ACC112 (cell line): ENCODE measurements at regions not wholly inside any gene's neighbourhood (a gene's known extent, or its start where the extent isn't known, plus 50 kb on each side); places are given as distances from the start of the nearest gene placed in this dataset.
A peak's percentile ranks its signal among the peaks of the same experiment; 100 is the strongest.

Experiments used
- H2AFZ ChIP-seq: fragments of 200-600 bp; sonication (generic); one replicate; pipeline ENCODE4 v1.6.0; 2017; ENCODE audit warnings: antibody characterized with exemption, low read length; ENCODE audit not compliant: unreplicated experiment
- H3K27ac ChIP-seq: fragments of 200-600 bp; sonication (generic); 2 replicates; pipeline ENCODE4 v1.5.1; 2014; ENCODE audit warnings: low read depth, mild to moderate bottlenecking, antibody characterized with exemption, low read length, moderate library complexity
- H3K27me3 ChIP-seq: fragments of 200-600 bp; sonication (generic); 2 replicates; pipeline ENCODE4 v1.6.1; 2014; ENCODE audit warnings: mild to moderate bottlenecking, antibody characterized with exemption, low read length, moderate library complexity, mixed read lengths; ENCODE audit not compliant: insufficient read depth
- H3K36me3 ChIP-seq: fragments of 200-600 bp; sonication (generic); 2 replicates; pipeline ENCODE4 v1.6.1; 2016; ENCODE audit warnings: mild to moderate bottlenecking, antibody characterized with exemption, low read length, moderate library complexity, mixed read lengths; ENCODE audit not compliant: insufficient read depth
- H3K4me1 ChIP-seq: fragments of 200-600 bp; sonication (generic); one replicate; pipeline ENCODE4 v1.6.1; 2016; ENCODE audit warnings: low read length, mixed read lengths; ENCODE audit not compliant: insufficient read depth, unreplicated experiment, control insufficient read depth
- H3K4me3 ChIP-seq: fragments of 200-600 bp; sonication (generic); 2 replicates; pipeline ENCODE4 v1.5.1; 2014; ENCODE audit warnings: mild to moderate bottlenecking, low read depth, low read length
- H3K79me2 ChIP-seq: fragments of 200-600 bp; sonication (generic); one replicate; pipeline ENCODE4 v1.6.0; 2016; ENCODE audit warnings: low read length; ENCODE audit not compliant: control insufficient read depth, unreplicated experiment, insufficient read depth

GRCh38 chr5:68658810-68659372, 434.9 kb upstream of the SLC30A5 start:
- Histone ChIP-seq H3K36me3 (no peaks in the 10 kb centered on the region; the same call in 1 of the 2 replicates), H3K27ac (no peak overlapping the region), H3K27me3 (no peaks in the 10 kb centered on the region), H3K79me2 (no peaks in the 10 kb centered on the region), H3K4me3 (no peak overlapping the region), H3K4me1 (peaks cover 16% of the 10 kb centered on the region), H2AFZ (peak overlapping the region; percentile 1)

- Histone ChIP-seq H3K4me1 (peaks cover 16% of the 10 kb centered on the region), H3K4me3 (no peak overlapping the region), H3K27ac (peak overlapping the region; percentile 15), H3K79me2 (no peaks in the 10 kb centered on the region), H2AFZ (peak overlapping the region; percentile 65), H3K36me3 (no peaks in the 10 kb centered on the region; the same call in 1 of the 2 replicates), H3K27me3 (no peaks in the 10 kb centered on the region)
Measured at GRCh38 chr5:68659881-68660280, 433.9 kb upstream of the SLC30A5 start.

GRCh38 chr5:68661237-68661636, 432.6 kb upstream of the SLC30A5 start:
- Histone ChIP-seq H3K27me3 (no peaks in the 10 kb centered on the region), H2AFZ (no peak overlapping the region)

DNA sequence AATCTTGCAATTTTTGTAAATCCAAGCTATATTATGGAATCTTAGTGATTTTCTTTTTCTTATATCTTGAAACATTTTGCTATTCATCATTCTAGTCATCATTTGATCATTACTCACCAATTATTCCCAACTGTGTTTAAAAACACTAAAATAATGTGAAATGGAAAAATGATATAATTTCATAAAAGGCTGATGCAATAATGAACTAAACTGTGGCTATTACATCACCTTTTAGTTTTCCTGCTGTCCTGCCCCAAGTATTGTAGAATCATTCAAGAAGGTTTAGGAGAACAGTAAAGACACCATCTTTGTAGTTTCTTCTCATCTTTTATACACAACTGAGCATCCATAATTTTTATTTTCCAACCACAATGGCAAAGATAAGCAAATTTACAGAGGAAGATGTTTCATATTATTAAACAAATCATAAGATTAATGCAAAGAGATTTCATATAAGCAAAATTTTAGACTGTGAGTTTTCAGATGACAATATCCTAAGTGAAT, 431.0 kb upstream of the SLC30A5 start:
- no peak overlapping the region for H3K4me3 ChIP-seq
- H3K36me3 ChIP-seq: no peaks in the 10 kb centered on the region; the same call in 1 of the 2 replicates
- H3K79me2 ChIP-seq: no peaks in the 10 kb centered on the region
- H2AFZ ChIP-seq: no peak overlapping the region
- peaks cover 10% of the 10 kb centered on the region for H3K4me1 ChIP-seq
- H3K27ac ChIP-seq: no peak overlapping the region
- H3K27me3 ChIP-seq: no peaks in the 10 kb centered on the region

More at GRCh38 chr5:68661237-68661636, 432.6 kb upstream of the SLC30A5 start:
- Histone ChIP-seq H3K79me2 (no peaks in the 10 kb centered on the region), H3K4me1 (peaks cover 12% of the 10 kb centered on the region), H3K27ac (no peak overlapping the region), H3K36me3 (no peaks in the 10 kb centered on the region; the same call in 1 of the 2 replicates), H3K4me3 (no peak overlapping the region)

DNA sequence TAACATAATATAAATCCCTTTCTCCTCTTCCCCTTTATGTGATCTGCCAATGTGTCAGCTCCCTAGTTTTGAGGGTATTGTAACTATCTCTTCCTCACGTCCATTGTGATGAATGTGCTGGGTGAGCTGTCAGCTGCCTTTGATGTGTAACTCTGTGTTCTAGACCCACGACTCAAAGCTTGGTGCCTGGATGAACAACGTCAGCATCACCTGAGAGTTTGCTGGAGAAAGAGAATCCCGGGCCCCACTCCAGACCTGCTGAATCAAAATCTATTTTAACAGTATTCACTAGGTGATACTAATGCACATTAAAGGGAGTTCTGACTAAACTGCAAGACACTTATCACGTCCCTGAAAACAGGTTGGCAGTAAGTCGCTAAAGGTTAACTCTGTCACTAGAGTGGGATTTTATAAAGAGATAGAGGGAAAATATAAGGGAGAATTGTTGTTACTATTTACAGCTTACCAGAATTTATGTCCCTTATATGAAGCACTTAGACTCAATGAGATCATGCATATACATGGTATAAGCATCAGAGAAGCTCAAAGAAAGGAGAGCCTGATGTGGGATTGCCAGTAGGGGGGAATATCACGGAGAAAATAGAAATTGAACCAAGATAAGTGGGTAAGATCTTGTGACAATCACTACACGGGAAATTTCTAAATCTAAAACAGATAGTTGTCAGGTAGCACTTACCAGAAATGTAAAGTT, 423.8 kb upstream of the SLC30A5 start:
- H3K79me2 ChIP-seq: no peaks in the 10 kb centered on the region
- H2AFZ ChIP-seq: no peak overlapping the region
- H3K36me3 ChIP-seq: no peaks in the 10 kb centered on the region
- no peaks in the 10 kb centered on the region for H3K27me3 ChIP-seq
- H3K27ac ChIP-seq: no peak overlapping the region
- no peaks in the 10 kb centered on the region for H3K4me1 ChIP-seq
- H3K4me3 ChIP-seq: no peak overlapping the region

- Histone ChIP-seq H3K27ac (no peak overlapping the region), H3K27me3 (peaks cover under 1% of the 10 kb centered on the region; the same call in 1 of the 2 replicates), H3K4me3 (no peak overlapping the region), H2AFZ (no peak overlapping the region), H3K36me3 (no peaks in the 10 kb centered on the region), H3K4me1 (no peaks in the 10 kb centered on the region), H3K79me2 (no peaks in the 10 kb centered on the region)
Measured at GRCh38 chr5:68673106-68673822, 420.6 kb upstream of the SLC30A5 start.

GRCh38 chr5:68673823-68674180, 420.0 kb upstream of the SLC30A5 start:
- Histone ChIP-seq H3K27me3 (peaks cover 3% of the 10 kb centered on the region; the same call in 1 of the 2 replicates), H3K79me2 (no peaks in the 10 kb centered on the region), H3K4me3 (no peak overlapping the region), H2AFZ (no peak overlapping the region), H3K36me3 (no peaks in the 10 kb centered on the region), H3K27ac (no peak overlapping the region), H3K4me1 (no peaks in the 10 kb centered on the region)

DNA sequence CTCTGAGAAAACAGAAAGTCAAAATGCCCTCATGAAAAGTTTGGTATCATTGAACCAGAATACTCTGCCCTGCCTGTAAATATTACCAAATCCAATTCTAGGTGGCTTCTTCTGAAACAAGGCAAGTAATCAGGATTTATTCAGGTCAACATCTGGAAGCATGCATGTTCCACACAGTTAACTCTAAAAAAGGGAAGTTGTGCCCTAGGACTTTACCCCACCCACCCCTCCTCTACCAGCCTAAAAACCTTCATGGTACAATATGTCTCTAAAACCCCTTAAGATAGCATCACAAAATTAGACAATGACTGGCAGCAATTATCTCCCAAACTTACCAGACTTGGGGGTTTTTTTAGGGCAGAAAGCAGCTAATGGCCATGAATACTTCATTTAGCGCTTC, 414.8 kb upstream of the SLC30A5 start:
- Histone ChIP-seq H2AFZ (no peak overlapping the region), H3K4me3 (no peak overlapping the region), H3K27ac (no peak overlapping the region), H3K36me3 (no peaks in the 10 kb centered on the region), H3K27me3 (peaks cover 3% of the 10 kb centered on the region; the same call in 1 of the 2 replicates), H3K4me1 (peaks cover 22% of the 10 kb centered on the region), H3K79me2 (no peaks in the 10 kb centered on the region)

DNA sequence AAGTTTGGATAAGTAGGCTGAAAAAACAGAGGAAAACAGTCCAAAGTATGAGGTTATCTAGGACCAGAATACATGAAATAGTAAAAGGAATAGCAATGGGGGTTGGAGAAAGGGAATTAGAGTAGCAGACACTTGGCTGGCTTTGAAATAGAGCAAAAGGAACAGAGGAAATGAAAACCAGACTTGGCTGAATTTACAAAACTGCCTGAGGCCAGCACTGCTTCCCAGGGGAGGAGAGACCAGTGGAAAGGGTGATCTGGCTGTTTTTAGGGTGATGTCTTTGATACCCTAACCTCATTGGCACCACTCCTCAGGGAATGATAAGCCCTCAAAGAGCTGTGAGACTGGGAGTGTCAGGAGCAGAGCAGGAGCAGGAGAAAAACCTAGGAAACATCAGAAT, 413.4 kb upstream of the SLC30A5 start:
- Histone ChIP-seq H3K79me2 (no peaks in the 10 kb centered on the region), H3K27ac (no peak overlapping the region), H3K36me3 (no peaks in the 10 kb centered on the region), H3K4me3 (no peak overlapping the region), H2AFZ (no peak overlapping the region), H3K4me1 (peaks cover 28% of the 10 kb centered on the region), H3K27me3 (peaks cover 3% of the 10 kb centered on the region; the same call in 1 of the 2 replicates)

GRCh38 chr5:68681929-68682328, 411.9 kb upstream of the SLC30A5 start:
- Histone ChIP-seq H3K79me2 (no peaks in the 10 kb centered on the region), H3K36me3 (no peaks in the 10 kb centered on the region), H3K4me1 (peaks cover 28% of the 10 kb centered on the region), H3K4me3 (no peak overlapping the region), H3K27me3 (peaks cover 3% of the 10 kb centered on the region; the same call in 1 of the 2 replicates), H3K27ac (no peak overlapping the region), H2AFZ (no peak overlapping the region)
